Vagina (tissue), 2 donors: ENCODE measurements at regions not wholly inside any gene's neighbourhood (a gene's known extent, or its start where the extent isn't known, plus 50 kb on each side); places are given as distances from the start of the nearest gene placed in this dataset.

ENCODE experiments used
- POLR2A ChIP-seq, 2 donors: fragments of 450-650 bp; IDR thresholded peaks; one replicate each; pipeline ENCODE4 v1.6.1; 2017; ENCODE audit warnings: antibody characterized with exemption in 2 of 2, mild to moderate bottlenecking in 2 of 2, moderate library complexity in 2 of 2
- POLR2AphosphoS5 ChIP-seq, 2 donors: sonication (generic); formaldehyde crosslinking; IDR thresholded peaks; one replicate each; pipeline ENCODE4 v1.9.0; 2017; ENCODE audit warnings: antibody characterized with exemption in 2 of 2, mild to moderate bottlenecking in 2 of 2, low read depth in 1 of 2; ENCODE audit not compliant: insufficient read depth in 1 of 2
- TF ChIP-seq, protein P1 (sequence below), 3 experiments: fragments of 450-650 bp in 2 of 3; fragments of 200-600 bp in 1 of 3; sonication (generic) in 1 of 3; IDR thresholded peaks; one replicate each; pipeline ENCODE4 v1.5.1; 2017 to 2019; ENCODE audit warnings: antibody characterized with exemption in 3 of 3, mild to moderate bottlenecking in 2 of 3, moderate library complexity in 2 of 3

DNA sequence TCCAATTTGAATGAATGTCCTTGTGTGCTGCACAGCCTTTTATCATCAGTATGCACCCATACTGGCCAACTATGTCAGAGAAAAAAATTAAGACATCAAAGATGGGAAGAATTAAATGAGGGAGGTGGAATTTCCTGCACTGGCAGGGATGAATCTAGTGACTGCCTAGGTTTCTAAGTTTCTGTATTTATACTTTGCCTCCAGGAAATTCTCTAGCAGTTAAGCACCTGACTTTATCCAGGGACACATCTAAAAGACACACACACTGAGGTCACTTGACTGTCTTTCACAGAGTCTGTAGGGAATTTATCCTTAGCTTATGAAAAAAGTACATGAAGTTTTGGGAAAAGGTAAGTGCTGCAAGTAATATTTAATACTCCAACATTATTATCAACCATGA is 636.5 kb upstream of the PTCHD4 start:
- TF ChIP-seq, protein P1, sequence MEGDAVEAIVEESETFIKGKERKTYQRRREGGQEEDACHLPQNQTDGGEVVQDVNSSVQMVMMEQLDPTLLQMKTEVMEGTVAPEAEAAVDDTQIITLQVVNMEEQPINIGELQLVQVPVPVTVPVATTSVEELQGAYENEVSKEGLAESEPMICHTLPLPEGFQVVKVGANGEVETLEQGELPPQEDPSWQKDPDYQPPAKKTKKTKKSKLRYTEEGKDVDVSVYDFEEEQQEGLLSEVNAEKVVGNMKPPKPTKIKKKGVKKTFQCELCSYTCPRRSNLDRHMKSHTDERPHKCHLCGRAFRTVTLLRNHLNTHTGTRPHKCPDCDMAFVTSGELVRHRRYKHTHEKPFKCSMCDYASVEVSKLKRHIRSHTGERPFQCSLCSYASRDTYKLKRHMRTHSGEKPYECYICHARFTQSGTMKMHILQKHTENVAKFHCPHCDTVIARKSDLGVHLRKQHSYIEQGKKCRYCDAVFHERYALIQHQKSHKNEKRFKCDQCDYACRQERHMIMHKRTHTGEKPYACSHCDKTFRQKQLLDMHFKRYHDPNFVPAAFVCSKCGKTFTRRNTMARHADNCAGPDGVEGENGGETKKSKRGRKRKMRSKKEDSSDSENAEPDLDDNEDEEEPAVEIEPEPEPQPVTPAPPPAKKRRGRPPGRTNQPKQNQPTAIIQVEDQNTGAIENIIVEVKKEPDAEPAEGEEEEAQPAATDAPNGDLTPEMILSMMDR (IDR thresholded peaks at IDR 0.05) = no peak
- TF ChIP-seq POLR2A (IDR thresholded peaks at IDR 0.05) = no peak
- TF ChIP-seq POLR2AphosphoS5 (IDR thresholded peaks at IDR 0.05; ENCODE audit: insufficient read depth in 1 of 2, low read depth in 1 of 2) = no peak
